ENCODE measurements at regions not wholly inside any gene's neighbourhood (a gene's known extent, or its start where the extent isn't known, plus 50 kb on each side); places are given as distances from the start of the nearest gene placed in this dataset.
"Not testable (repeated sequence)": the region's sequence is repeated elsewhere in the genome, so short reads cannot be mapped to it uniquely, and the experiment has no call there.

GRCh38 chr6:109253366-109253765 is 128.9 kb downstream of the CD164 start:
- DNase-seq (ENCODE audit: low read depth) = no peak

- no peak for DNase-seq (ENCODE audit: low read depth)
These were observed 129.8 kb downstream of the CD164 start for GRCh38 chr6:109252261-109253041.

- no peak for DNase-seq (ENCODE audit: low read depth)
These were observed 130.4 kb downstream of the CD164 start for GRCh38 chr6:109251839-109252238.

GRCh38 chr6:109250544-109251156 is 131.6 kb downstream of the CD164 start:
- not testable (repeated sequence) for DNase-seq (ENCODE audit: low read depth)

- no peak for DNase-seq (ENCODE audit: low read depth)
These were observed 138.1 kb downstream of the CD164 start for GRCh38 chr6:109243863-109244825.

GRCh38 chr6:109242925-109243324 is 139.3 kb downstream of the CD164 start:
- no peak for DNase-seq (ENCODE audit: low read depth)

GRCh38 chr6:109242029-109242428 is 140.2 kb downstream of the CD164 start:
- no peak for DNase-seq (ENCODE audit: low read depth)

GRCh38 chr6:109241199-109241598 is 141.1 kb downstream of the CD164 start:
- peak; percentile 54 for DNase-seq (ENCODE audit: low read depth)

GRCh38 chr6:109240370-109241084 is 141.7 kb downstream of the CD164 start:
- DNase-seq (ENCODE audit: low read depth) = no peak

- DNase-seq (ENCODE audit: low read depth) = no peak
These were observed 142.5 kb downstream of the CD164 start for GRCh38 chr6:109239651-109240321.

- no peak for DNase-seq (ENCODE audit: low read depth)
These were observed 143.1 kb downstream of the CD164 start for GRCh38 chr6:109239160-109239559.

- DNase-seq (ENCODE audit: low read depth) = no peak
These were observed 143.1 kb downstream of the CEP57L1 start for GRCh38 chr6:109238396-109238795.

GRCh38 chr6:109237986-109238329 is 142.7 kb downstream of the CEP57L1 start:
- no peak for DNase-seq (ENCODE audit: low read depth)

- peak; percentile 47 for DNase-seq (ENCODE audit: low read depth)
These were observed 142.0 kb downstream of the CEP57L1 start for GRCh38 chr6:109237077-109237985.

- no peak for DNase-seq (ENCODE audit: low read depth)
These were observed 141.1 kb downstream of the CEP57L1 start for GRCh38 chr6:109236115-109237076.

GRCh38 chr6:109235481-109236038 is 140.3 kb downstream of the CEP57L1 start:
- DNase-seq (ENCODE audit: low read depth) = no peak

- no peak for DNase-seq (ENCODE audit: low read depth)
These were observed 135.1 kb downstream of the CEP57L1 start for GRCh38 chr6:109230453-109230852.

- DNase-seq (ENCODE audit: low read depth) = no peak
These were observed 134.2 kb downstream of the CEP57L1 start for GRCh38 chr6:109229536-109229935.

GRCh38 chr6:109227646-109228045 is 132.3 kb downstream of the CEP57L1 start:
- no peak for DNase-seq (ENCODE audit: low read depth)

Data from RPMI7951 (cell line).